ENCODE measurements at regions not wholly inside any gene's neighbourhood (a gene's known extent, or its start where the extent isn't known, plus 50 kb on each side); places are given as distances from the start of the nearest gene placed in this dataset.

GRCh38 chr5:116674881-116675625 lies 100.4 kb upstream of the SEMA6A start:
- no peak for TF ChIP-seq TAF1 (IDR thresholded peaks at IDR 0.05; ENCODE audit: borderline replicate concordance, low read depth, low read length)
- TF ChIP-seq POLR2AphosphoS5 (IDR thresholded peaks at IDR 0.05; ENCODE audit: low read depth, low read length) = no peak

Measured in GM12892 (cell line).